H1 (cell line): ENCODE measurements at regions not wholly inside any gene's neighbourhood (a gene's known extent, or its start where the extent isn't known, plus 50 kb on each side); places are given as distances from the start of the nearest gene placed in this dataset.

Experiments used
- CTCF ChIA-PET: fragments of 300-600 bp; sonication (Branson Sonifier 250); formaldehyde crosslinking; loops from one replicate; lab custom pipeline; 2021; ENCODE audit not compliant: partially characterized antibody; lab: Charles Lee
- POLR2A ChIA-PET: fragments of 300-600 bp; sonication (Branson Sonifier 250); formaldehyde crosslinking; loops from one replicate; lab custom pipeline; 2021; ENCODE audit warnings: inconsistent platforms; ENCODE audit not compliant: partially characterized antibody; lab: Charles Lee
- DNase-seq, 2 experiments: peaks; one replicate each; pipeline versions ENCODE4 v3.0.0 to v3.0.0-alpha.2; 2010 to 2022; ENCODE audit warnings: low spot score in 2 of 2, low read depth in 1 of 2, mixed read lengths in 1 of 2
- FAIRE-seq: peaks from 2 replicates; lab custom pipeline; 2011; peaks lifted over from hg19 to GRCh38; lab: Jason Lieb, UNC
- H2AFZ ChIP-seq: 2 replicates; pipeline ENCODE4 v1.8.1; 2012; ENCODE audit warnings: low read length, inconsistent platforms
- H2AK5ac ChIP-seq: 2 replicates; pipeline ENCODE4 v1.6.1; 2013; ENCODE audit warnings: low read depth, low read length
- H2BK120ac ChIP-seq: replicated peaks from 2 replicates; pipeline ENCODE3; 2013; ENCODE audit warnings: low read depth, low read length, inconsistent platforms
- H2BK12ac ChIP-seq: 2 replicates; pipeline ENCODE4 v1.6.1; 2013; ENCODE audit warnings: low read depth, low read length
- H2BK15ac ChIP-seq: 2 replicates; pipeline ENCODE4 v1.6.1; 2013; ENCODE audit warnings: low read length
- H2BK20ac ChIP-seq: 2 replicates; pipeline ENCODE4 v1.6.1; 2013; ENCODE audit warnings: low read length
- H2BK5ac ChIP-seq: 2 replicates; pipeline ENCODE4 v1.6.1; 2013; ENCODE audit warnings: low read depth, low read length
- H3K14ac ChIP-seq: 2 replicates; pipeline ENCODE4 v1.6.1; 2013; ENCODE audit warnings: inconsistent platforms; ENCODE audit not compliant: insufficient read length
- H3K18ac ChIP-seq: 2 replicates; pipeline ENCODE4 v1.6.1; 2013; ENCODE audit warnings: low read length; ENCODE audit errors: extremely low read depth
- H3K23ac ChIP-seq: 2 replicates; pipeline ENCODE4 v1.6.1; 2013; ENCODE audit warnings: inconsistent platforms; ENCODE audit not compliant: insufficient read length
- H3K23me2 ChIP-seq: 2 replicates; pipeline ENCODE4 v1.6.1; 2013; ENCODE audit warnings: low read depth, low read length
- H3K27ac ChIP-seq: 2 replicates; pipeline ENCODE4 v1.6.1; 2011; ENCODE audit warnings: low read depth, low read length, inconsistent platforms
- H3K27me3 ChIP-seq, 4 experiments: replicated peaks in 1 of 4; 1 replicate in 1 of 4; 2 replicates in 3 of 4; pipeline versions ENCODE4 v1.6.1 to v1.8.1; 2011 to 2013; ENCODE audit warnings: low read length in 3 of 4, mild to moderate bottlenecking in 3 of 4, inconsistent platforms in 2 of 4, mixed read lengths in 2 of 4, moderate library complexity in 1 of 4; ENCODE audit not compliant: control insufficient read depth in 3 of 4, insufficient read depth in 3 of 4; ENCODE audit errors: extremely low read depth in 1 of 4
- H3K36me3 ChIP-seq, 4 experiments: 2 replicates each; pipeline versions ENCODE4 v1.6.1 to v1.8.1; 2011 to 2013; ENCODE audit warnings: mild to moderate bottlenecking in 4 of 4, low read length in 3 of 4, moderate library complexity in 2 of 4, control low read depth in 1 of 4, inconsistent platforms in 1 of 4; ENCODE audit not compliant: insufficient read depth in 4 of 4, control insufficient read depth in 2 of 4
- H3K4ac ChIP-seq: replicated peaks from 2 replicates; pipeline ENCODE3; 2013; ENCODE audit warnings: low read length, low read depth, mixed read lengths, inconsistent platforms; ENCODE audit not compliant: insufficient read length
- H3K4me1 ChIP-seq, 4 experiments: replicated peaks in 1 of 4; 1 replicate in 1 of 4; 2 replicates in 3 of 4; pipeline versions ENCODE4 v1.6.1 to v1.8.1; 2011 to 2013; ENCODE audit warnings: low read length in 3 of 4, inconsistent platforms in 2 of 4, mixed read lengths in 1 of 4; ENCODE audit not compliant: insufficient read depth in 4 of 4, control insufficient read depth in 3 of 4
- H3K4me2 ChIP-seq, 2 experiments: 2 replicates each; pipeline versions ENCODE4 v1.6.1 to v1.8.1; 2011 to 2013; ENCODE audit warnings: low read depth in 2 of 2, low read length in 2 of 2, control low read depth in 1 of 2, inconsistent platforms in 1 of 2, mild to moderate bottlenecking in 1 of 2; ENCODE audit not compliant: insufficient read depth in 1 of 2
- H3K4me3 ChIP-seq, 4 experiments: fragments of 200-600, 300-600 bp in 1 of 4; sonication (generic), shearing (Covaris generic), sonication (Bioruptor Twin) in 1 of 4; 2 replicates each; pipeline versions ENCODE4 v1.5.1 to v1.8.1; 2011 to 2016; ENCODE audit warnings: low read length in 4 of 4, low read depth in 3 of 4, control low read depth in 2 of 4, inconsistent platforms in 2 of 4, mild to moderate bottlenecking in 2 of 4, mixed read lengths in 1 of 4, moderate library complexity in 1 of 4; ENCODE audit not compliant: insufficient read depth in 2 of 4; ENCODE audit errors: extremely low read depth in 1 of 4
- H3K56ac ChIP-seq: replicated peaks from 2 replicates; pipeline ENCODE3; 2013; ENCODE audit warnings: low read depth, mild to moderate bottlenecking, mixed read lengths, low read length, inconsistent platforms; ENCODE audit not compliant: insufficient read length
- H3K79me1 ChIP-seq: 2 replicates; pipeline ENCODE4 v1.6.1; 2013; ENCODE audit warnings: low read depth, low read length, control low read depth
- H3K79me2 ChIP-seq, 2 experiments: 2 replicates each; pipeline versions ENCODE4 v1.6.1 to v1.8.1; 2012 to 2013; ENCODE audit warnings: low read length in 2 of 2, mild to moderate bottlenecking in 2 of 2, inconsistent platforms in 1 of 2; ENCODE audit not compliant: insufficient read depth in 2 of 2, control insufficient read depth in 1 of 2
- H3K9ac ChIP-seq, 4 experiments: replicated peaks in 1 of 4; 1 replicate in 1 of 4; 2 replicates in 3 of 4; pipeline versions ENCODE4 v1.6.1 to v1.8.1; 2011 to 2013; ENCODE audit warnings: low read depth in 3 of 4, low read length in 3 of 4, control low read depth in 2 of 4, mild to moderate bottlenecking in 2 of 4, moderate library complexity in 2 of 4, inconsistent platforms in 1 of 4; ENCODE audit errors: extremely low read depth in 1 of 4
- H3K9me3 ChIP-seq, 2 experiments: 2 replicates each; pipeline versions ENCODE4 v1.6.1 to v1.8.1; 2012 to 2013; ENCODE audit warnings: mild to moderate bottlenecking in 2 of 2, moderate library complexity in 2 of 2, control low read depth in 1 of 2, inconsistent platforms in 1 of 2, low read depth in 1 of 2, low read length in 1 of 2, mixed read lengths in 1 of 2; ENCODE audit not compliant: insufficient read depth in 2 of 2
- H4K20me1 ChIP-seq, 2 experiments: replicated peaks in 1 of 2; 2 replicates each; pipeline versions ENCODE3 to v1.8.1; 2011 to 2013; ENCODE audit warnings: inconsistent platforms in 2 of 2, low read length in 2 of 2, mild to moderate bottlenecking in 1 of 2; ENCODE audit not compliant: insufficient read depth in 2 of 2, control insufficient read depth in 1 of 2
- H4K5ac ChIP-seq: 2 replicates; pipeline ENCODE4 v1.6.1; 2013; ENCODE audit warnings: low read length, low read depth, mixed read lengths, inconsistent platforms; ENCODE audit not compliant: insufficient read length
- H4K8ac ChIP-seq: 2 replicates; pipeline ENCODE4 v1.8.0; 2013; ENCODE audit warnings: mild to moderate bottlenecking, moderate library complexity, low read length, inconsistent platforms; ENCODE audit not compliant: insufficient read depth; ENCODE audit errors: extremely low read depth
- H4K91ac ChIP-seq: replicated peaks from 2 replicates; pipeline ENCODE3; 2013; ENCODE audit warnings: low read length, mixed read lengths, inconsistent platforms; ENCODE audit not compliant: insufficient read length
- BRCA1 ChIP-seq: IDR thresholded peaks from 2 replicates; pipeline ENCODE4 v1.6.1; 2012; ENCODE audit warnings: low read depth, low read length, improper control_type of control experiment
- CTCF ChIP-seq, 3 experiments: IDR thresholded peaks; 1 replicate in 2 of 3; 2 replicates in 1 of 3; pipeline versions ENCODE4 v1.5.1 to v1.6.1; 2011; ENCODE audit warnings: low read length in 3 of 3, mild to moderate bottlenecking in 3 of 3, inconsistent platforms in 2 of 3, low read depth in 1 of 3, moderate library complexity in 1 of 3; ENCODE audit not compliant: insufficient read depth in 1 of 3; ENCODE audit errors: control extremely low read depth in 1 of 3
- RAD21 ChIP-seq, 2 experiments: IDR thresholded peaks in 1 of 2; conservative IDR thresholded peaks in 1 of 2; 2 replicates each; pipeline ENCODE4 v1.6.1; 2011; ENCODE audit warnings: low read depth in 2 of 2, low read length in 2 of 2, improper control_type of control experiment in 1 of 2, inconsistent platforms in 1 of 2, mild to moderate bottlenecking in 1 of 2, moderate library complexity in 1 of 2
- WGBS, 2 experiments: shearing (Covaris generic) in 1 of 2; methylation state at CpG; one replicate each; pipeline versions ENCODE4 v1.1.6 to v1.1.7; 2013 to 2015; ENCODE audit warnings: low lambda C conversion rate in 2 of 2, mixed read lengths in 2 of 2, inconsistent platforms in 1 of 2, low coverage in 1 of 2, missing lambda C conversion rate in 1 of 2; ENCODE audit not compliant: insufficient replicate concordance in 2 of 2, insufficient coverage in 1 of 2, insufficient read length in 1 of 2; ENCODE audit errors: extremely low coverage in 1 of 2, missing lambda C conversion rate in 1 of 2; 5-methylcytosine and 5-hydroxymethylcytosine counted together

- no peak overlapping the region for H3K56ac ChIP-seq
- H3K27ac ChIP-seq = no peak overlapping the region
- H2AFZ ChIP-seq = no peak overlapping the region; the same call in 1 of the 2 replicates
- no peaks in the 10 kb centered on the region for H3K27me3 ChIP-seq
- H3K4me1 ChIP-seq = no peaks in the 10 kb centered on the region
- H3K36me3 ChIP-seq = no peaks in the 10 kb centered on the region
- H2BK12ac ChIP-seq = no peak overlapping the region
- no peak overlapping the region for H2BK15ac ChIP-seq
- no peak overlapping the region for H3K4me2 ChIP-seq
- no peak overlapping the region for H2AK5ac ChIP-seq
- TF ChIP-seq RAD21 (IDR thresholded peaks at IDR 0.05 in 1 of 2, conservative IDR thresholded peaks at IDR 0.05 in 1 of 2; ENCODE audit: low read depth in 2 of 2, low read length in 2 of 2) = peak; percentile 89
- peak in 2 of 3 experiments; percentile 56 to 74; a peak in 3 of 4 replicates for TF ChIP-seq CTCF (IDR thresholded peaks at IDR 0.05; ENCODE audit: control extremely low read depth in 1 of 3, insufficient read depth in 1 of 3, low read depth in 1 of 3, low read length in 3 of 3)
- TF ChIP-seq BRCA1 = no peak
- TF ChIP-seq, all 59 proteins: peak for 2
- H3K14ac ChIP-seq = no peak overlapping the region
- no peak overlapping the region for H2BK20ac ChIP-seq
- no peak overlapping the region for H3K23ac ChIP-seq
- CTCF ChIA-PET = interaction anchor here (0.6 to 1.9 kb wide), 23 partner anchors 9 to 1058 kb away, joined by 3 to 10 read pairs (median 4); no protein-coding TSS in a partner anchor
- no peak overlapping the region for H4K91ac ChIP-seq
- H3K9me3 ChIP-seq = no peaks in the 10 kb centered on the region
- no peak overlapping the region for H3K4ac ChIP-seq
- H4K20me1 ChIP-seq = no peaks in the 10 kb centered on the region
- no peak overlapping the region; a peak in 1 of 8 replicates for H3K4me3 ChIP-seq
- H3K18ac ChIP-seq = no peak overlapping the region
- no peaks in the 10 kb centered on the region for H3K79me2 ChIP-seq
- peak; percentile 52 for FAIRE-seq
- 34% methylated on average over 2 of the region's 2 CpGs; no CpG with 5 or more reads in 1 of the 2 experiments for WGBS, 2 experiments
- H4K5ac ChIP-seq = no peak overlapping the region
- no peak for DNase-seq
- H3K23me2 ChIP-seq = no peaks in the 10 kb centered on the region; the same call in 1 of the 2 replicates
- POLR2A ChIA-PET = no interaction called here
- H3K9ac ChIP-seq = no peak overlapping the region
- no peaks in the 10 kb centered on the region for H3K79me1 ChIP-seq
- no peak overlapping the region for H4K8ac ChIP-seq
- H2BK5ac ChIP-seq = no peak overlapping the region
- no peak overlapping the region for H2BK120ac ChIP-seq
Measured at GRCh38 chr13:65638572-65639168, 1591.5 kb downstream of the PCDH9 start.
